ENCODE measurements at regions not wholly inside any gene's neighbourhood (a gene's known extent, or its start where the extent isn't known, plus 50 kb on each side); places are given as distances from the start of the nearest gene placed in this dataset.

- H3K9me3 ChIP-seq (ENCODE audit: insufficient read depth, low read length) = no peaks in the 10 kb centered on the region
- H3K27ac ChIP-seq (ENCODE audit: low read depth, low read length) = no peak overlapping the region
- no peaks in the 10 kb centered on the region for H3K79me2 ChIP-seq (ENCODE audit: insufficient read depth, low read length)
- no peaks in the 10 kb centered on the region for H3F3A ChIP-seq (ENCODE audit: insufficient read depth)
- H3K36me3 ChIP-seq (ENCODE audit: low read length) = 0 out of 2 replicates have a peak, but pooled peaks cover 8% of the 10 kb centered on the region
- no peak overlapping the region for H3K4me3 ChIP-seq (ENCODE audit: insufficient read depth, low read length, poor library complexity, severe bottlenecking)
- H2AFZ ChIP-seq (ENCODE audit: low read depth, low read length, severe bottlenecking) = no peak overlapping the region
- H3K4me2 ChIP-seq (ENCODE audit: low read depth, low read length, poor library complexity, severe bottlenecking) = no peak overlapping the region
- no peak overlapping the region for H3K9ac ChIP-seq (ENCODE audit: low read length)
- H3K9me2 ChIP-seq (replicated peaks; ENCODE audit: insufficient read depth, low read length) = 0 out of 2 replicates have a peak, but pooled peaks cover 5% of the 10 kb centered on the region
- H3K27me3 ChIP-seq (ENCODE audit: low read length) = no peaks in the 10 kb centered on the region
- no peak for TF ChIP-seq CTCF (IDR thresholded peaks at IDR 0.05; ENCODE audit: insufficient read depth, low read length, poor library complexity, severe bottlenecking)
- no peak for TF ChIP-seq EZH2phosphoT487 (conservative IDR thresholded peaks at IDR 0.05; ENCODE audit: low read length)
- no peaks in the 10 kb centered on the region for H4K20me1 ChIP-seq (ENCODE audit: low read depth, low read length)
These were observed 259.8 kb upstream of the NR5A2 start for GRCh38 chr1:199767700-199768099.

GRCh38 chr1:199774433-199775089 is 252.9 kb upstream of the NR5A2 start:
- Histone ChIP-seq H3K4me3 (ENCODE audit: insufficient read depth, low read length, poor library complexity, severe bottlenecking) (no peak overlapping the region), H2AFZ (ENCODE audit: low read depth, low read length, severe bottlenecking) (no peak overlapping the region), H3K79me2 (ENCODE audit: insufficient read depth, low read length) (no peaks in the 10 kb centered on the region), H4K20me1 (ENCODE audit: low read depth, low read length) (no peaks in the 10 kb centered on the region), H3K9me3 (ENCODE audit: insufficient read depth, low read length) (no peaks in the 10 kb centered on the region), H3K27me3 (ENCODE audit: low read length) (no peaks in the 10 kb centered on the region), H3K9me2 (replicated peaks; ENCODE audit: insufficient read depth, low read length) (no peaks in the 10 kb centered on the region), H3K4me2 (ENCODE audit: low read depth, low read length, poor library complexity, severe bottlenecking) (no peak overlapping the region), H3K36me3 (ENCODE audit: low read length) (no peaks in the 10 kb centered on the region), H3K27ac (ENCODE audit: low read depth, low read length) (no peak overlapping the region), H3K9ac (ENCODE audit: low read length) (no peak overlapping the region), H3F3A (ENCODE audit: insufficient read depth) (no peaks in the 10 kb centered on the region)
- TF ChIP-seq EZH2phosphoT487 (conservative IDR thresholded peaks at IDR 0.05; ENCODE audit: low read length) (no peak), CTCF (IDR thresholded peaks at IDR 0.05; ENCODE audit: insufficient read depth, low read length, poor library complexity, severe bottlenecking) (no peak)

DNA sequence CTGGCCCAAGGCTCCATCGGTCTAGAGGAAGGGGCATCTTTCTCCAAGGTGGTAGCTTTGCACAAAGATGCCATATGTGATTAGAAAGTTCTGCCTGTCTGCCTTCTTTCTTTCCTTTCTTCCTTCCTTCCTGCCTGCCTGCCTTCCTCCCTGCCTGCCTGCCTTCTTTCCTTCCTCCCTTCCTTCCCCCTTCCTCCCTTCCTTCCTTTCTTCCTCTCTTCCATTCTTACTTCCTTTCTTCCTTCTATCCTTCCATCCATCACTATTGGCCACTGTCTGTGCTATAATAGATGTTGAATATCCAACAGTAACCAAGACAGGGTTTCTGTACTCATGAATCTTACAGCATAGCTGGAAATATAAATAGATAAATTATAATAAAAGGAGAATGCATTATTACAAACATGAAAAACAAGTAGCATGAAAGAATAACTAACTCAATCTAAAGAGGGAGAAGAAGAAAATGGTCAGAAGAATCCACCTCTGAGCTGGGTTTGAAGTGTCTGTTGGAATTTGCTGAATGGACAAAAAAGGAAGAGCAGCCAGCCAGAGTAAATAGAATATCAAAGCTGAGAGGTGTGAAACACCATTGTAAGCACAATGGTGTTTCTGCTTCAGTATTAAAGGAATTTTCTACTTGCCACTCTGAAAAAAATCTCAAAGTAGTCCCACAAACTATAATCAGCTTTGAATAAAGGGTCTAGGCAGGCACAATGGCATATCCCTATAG is 250.6 kb upstream of the NR5A2 start:
- Histone ChIP-seq H2AFZ (ENCODE audit: low read depth, low read length, severe bottlenecking) (no peak overlapping the region), H3F3A (ENCODE audit: insufficient read depth) (no peaks in the 10 kb centered on the region), H3K9me3 (ENCODE audit: insufficient read depth, low read length) (no peaks in the 10 kb centered on the region), H3K79me2 (ENCODE audit: insufficient read depth, low read length) (no peaks in the 10 kb centered on the region), H3K4me3 (ENCODE audit: insufficient read depth, low read length, poor library complexity, severe bottlenecking) (no peak overlapping the region), H3K27ac (ENCODE audit: low read depth, low read length) (no peak overlapping the region), H3K36me3 (ENCODE audit: low read length) (no peaks in the 10 kb centered on the region), H3K4me2 (ENCODE audit: low read depth, low read length, poor library complexity, severe bottlenecking) (no peak overlapping the region), H3K27me3 (ENCODE audit: low read length) (no peaks in the 10 kb centered on the region), H4K20me1 (ENCODE audit: low read depth, low read length) (no peaks in the 10 kb centered on the region), H3K9me2 (replicated peaks; ENCODE audit: insufficient read depth, low read length) (no peaks in the 10 kb centered on the region), H3K9ac (ENCODE audit: low read length) (no peak overlapping the region)
- no peak for TF ChIP-seq EZH2phosphoT487 (conservative IDR thresholded peaks at IDR 0.05; ENCODE audit: low read length)
- no peak for TF ChIP-seq CTCF (IDR thresholded peaks at IDR 0.05; ENCODE audit: insufficient read depth, low read length, poor library complexity, severe bottlenecking)
